ENCODE measurements at regions not wholly inside any gene's neighbourhood (a gene's known extent, or its start where the extent isn't known, plus 50 kb on each side); places are given as distances from the start of the nearest gene placed in this dataset.

DNA sequence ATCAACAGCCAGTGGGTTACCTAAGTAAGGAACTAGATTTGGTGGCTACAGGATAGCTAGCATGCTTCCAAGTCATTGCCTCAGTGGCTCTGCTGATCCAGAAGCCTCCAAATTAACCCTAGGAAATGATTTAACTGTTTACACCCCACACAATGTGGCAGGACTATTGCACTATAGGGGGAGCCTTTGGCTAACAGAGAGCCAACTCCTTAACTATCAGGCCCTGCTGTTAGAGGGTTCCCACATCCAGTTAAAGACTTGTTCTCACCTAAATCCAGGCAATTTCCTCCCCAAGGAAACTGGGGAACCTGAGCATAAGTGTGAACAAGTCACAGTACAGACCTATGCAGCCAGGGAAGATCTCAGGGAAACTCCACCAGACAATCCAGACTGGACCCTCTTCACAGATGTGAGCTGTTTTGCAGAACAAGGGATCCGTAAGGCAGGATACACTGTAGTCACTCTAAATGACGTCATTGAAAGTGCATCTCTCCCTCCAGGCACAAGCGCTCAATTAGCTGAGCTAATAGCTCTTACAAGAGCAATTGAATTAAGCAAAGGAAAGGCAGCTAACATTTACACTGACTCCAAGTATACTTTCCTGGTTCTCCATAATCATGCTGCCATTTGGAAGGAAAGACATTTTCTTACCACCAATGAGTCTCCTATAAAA lies 185.3 kb upstream of the SPOCK3 start:
- Histone ChIP-seq H3K9me3 (ENCODE audit: low read depth, low read length) (no peaks in the 10 kb centered on the region), H3K36me3 (ENCODE audit: insufficient read depth, low read length) (no peaks in the 10 kb centered on the region), H3K27ac (ENCODE audit: low read depth, low read length) (no peak overlapping the region), H3K4me2 (ENCODE audit: insufficient read depth, low read length) (no peak overlapping the region), H3K79me2 (ENCODE audit: insufficient read depth, low read length) (no peaks in the 10 kb centered on the region), H2AFZ (ENCODE audit: low read length) (no peak overlapping the region), H4K20me1 (ENCODE audit: insufficient read depth, low read length) (no peaks in the 10 kb centered on the region), H3K27me3 (ENCODE audit: insufficient read depth, low read length) (no peaks in the 10 kb centered on the region), H3K4me1 (ENCODE audit: insufficient read depth, low read length) (no peaks in the 10 kb centered on the region), H3K4me3 (ENCODE audit: insufficient read depth, low read length) (no peak overlapping the region)
- TF ChIP-seq, protein P1, sequence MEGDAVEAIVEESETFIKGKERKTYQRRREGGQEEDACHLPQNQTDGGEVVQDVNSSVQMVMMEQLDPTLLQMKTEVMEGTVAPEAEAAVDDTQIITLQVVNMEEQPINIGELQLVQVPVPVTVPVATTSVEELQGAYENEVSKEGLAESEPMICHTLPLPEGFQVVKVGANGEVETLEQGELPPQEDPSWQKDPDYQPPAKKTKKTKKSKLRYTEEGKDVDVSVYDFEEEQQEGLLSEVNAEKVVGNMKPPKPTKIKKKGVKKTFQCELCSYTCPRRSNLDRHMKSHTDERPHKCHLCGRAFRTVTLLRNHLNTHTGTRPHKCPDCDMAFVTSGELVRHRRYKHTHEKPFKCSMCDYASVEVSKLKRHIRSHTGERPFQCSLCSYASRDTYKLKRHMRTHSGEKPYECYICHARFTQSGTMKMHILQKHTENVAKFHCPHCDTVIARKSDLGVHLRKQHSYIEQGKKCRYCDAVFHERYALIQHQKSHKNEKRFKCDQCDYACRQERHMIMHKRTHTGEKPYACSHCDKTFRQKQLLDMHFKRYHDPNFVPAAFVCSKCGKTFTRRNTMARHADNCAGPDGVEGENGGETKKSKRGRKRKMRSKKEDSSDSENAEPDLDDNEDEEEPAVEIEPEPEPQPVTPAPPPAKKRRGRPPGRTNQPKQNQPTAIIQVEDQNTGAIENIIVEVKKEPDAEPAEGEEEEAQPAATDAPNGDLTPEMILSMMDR (IDR thresholded peaks at IDR 0.05; ENCODE audit: extremely low read depth, low read depth, low read length), result no peak
- DNase-seq (ENCODE audit: insufficient read length, low spot score, missing footprints), result no peak

DNA sequence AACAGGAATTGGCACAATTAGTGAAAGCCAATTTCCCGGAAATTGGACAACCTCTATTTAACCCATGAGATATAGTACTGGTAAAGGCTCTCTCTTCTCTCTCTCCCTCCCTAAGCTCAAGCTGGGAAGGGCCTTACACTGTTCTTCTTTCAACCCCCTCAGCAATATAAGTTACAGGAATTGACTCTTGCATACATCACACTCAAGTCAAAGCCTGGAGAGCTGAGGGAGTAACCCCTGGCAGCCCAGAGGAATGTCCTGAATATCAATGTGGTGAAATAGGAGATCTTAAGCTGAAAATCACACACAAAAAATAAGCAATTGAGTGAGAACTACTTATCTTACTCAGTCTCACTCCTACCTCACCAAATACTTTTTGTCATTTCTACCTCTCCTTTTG lies 186.9 kb upstream of the SPOCK3 start:
- Histone ChIP-seq H3K79me2 (ENCODE audit: insufficient read depth, low read length) (no peaks in the 10 kb centered on the region), H3K4me3 (ENCODE audit: insufficient read depth, low read length) (no peak overlapping the region), H3K36me3 (ENCODE audit: insufficient read depth, low read length) (no peaks in the 10 kb centered on the region), H2AFZ (ENCODE audit: low read length) (no peak overlapping the region), H3K9me3 (ENCODE audit: low read depth, low read length) (peaks cover 4% of the 10 kb centered on the region), H4K20me1 (ENCODE audit: insufficient read depth, low read length) (no peaks in the 10 kb centered on the region), H3K4me1 (ENCODE audit: insufficient read depth, low read length) (no peaks in the 10 kb centered on the region), H3K4me2 (ENCODE audit: insufficient read depth, low read length) (no peak overlapping the region), H3K27ac (ENCODE audit: low read depth, low read length) (no peak overlapping the region), H3K27me3 (ENCODE audit: insufficient read depth, low read length) (no peaks in the 10 kb centered on the region)
- no peak for DNase-seq (ENCODE audit: insufficient read length, low spot score, missing footprints)
- TF ChIP-seq, protein P1 (IDR thresholded peaks at IDR 0.05; ENCODE audit: extremely low read depth, low read depth, low read length), result no peak

DNA sequence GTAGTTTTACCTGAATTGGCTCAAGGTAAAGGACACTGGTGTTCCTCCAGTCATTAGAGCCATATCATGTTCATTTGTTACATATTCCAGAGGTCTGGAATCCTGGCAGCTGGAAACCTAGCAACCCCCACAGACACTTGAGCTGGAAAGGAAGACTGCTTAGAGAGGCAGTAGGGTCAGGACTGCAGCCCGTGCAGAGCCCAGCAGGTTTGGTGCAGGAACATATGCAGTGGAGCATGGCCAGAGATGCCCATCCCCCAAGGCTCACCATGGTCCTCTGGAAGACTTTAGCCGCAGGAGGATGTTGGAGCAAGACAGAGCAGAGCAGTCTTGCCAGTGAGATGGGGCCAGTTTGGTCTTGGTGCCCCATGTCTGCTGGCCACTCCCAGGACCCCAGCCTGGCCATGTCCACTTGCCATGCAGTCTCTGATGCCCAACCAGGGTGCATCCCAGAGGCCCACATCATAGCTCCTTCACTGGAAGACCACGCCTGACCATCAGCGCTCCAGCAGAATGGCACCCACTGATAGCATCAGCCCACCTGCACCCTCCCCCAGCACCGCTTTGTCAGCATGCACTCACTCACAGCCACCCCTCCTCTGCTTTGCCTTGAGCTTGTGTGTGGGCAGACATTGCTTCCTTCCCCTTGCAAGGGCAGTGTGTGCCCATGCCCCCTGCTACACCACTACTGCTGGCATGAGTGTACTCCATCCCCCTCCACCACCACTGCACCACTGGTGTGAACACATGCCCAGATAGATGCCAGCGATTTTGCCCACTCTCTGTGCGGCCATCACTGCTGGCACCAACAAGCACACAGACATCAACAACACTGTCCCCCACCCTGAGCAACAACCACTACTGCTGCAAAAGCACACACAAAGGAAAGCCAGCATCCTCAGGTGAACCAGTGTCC lies 190.3 kb upstream of the SPOCK3 start:
- no peaks in the 10 kb centered on the region for H3K27me3 ChIP-seq (ENCODE audit: insufficient read depth, low read length)
- H3K9me3 ChIP-seq (ENCODE audit: low read depth, low read length), result peaks cover 4% of the 10 kb centered on the region
- H3K36me3 ChIP-seq (ENCODE audit: insufficient read depth, low read length), result no peaks in the 10 kb centered on the region

More for the DNA sequence above, 190.3 kb upstream of the SPOCK3 start:
- no peak overlapping the region for H3K4me2 ChIP-seq (ENCODE audit: insufficient read depth, low read length)
- no peaks in the 10 kb centered on the region for H4K20me1 ChIP-seq (ENCODE audit: insufficient read depth, low read length)
- H3K4me3 ChIP-seq (ENCODE audit: insufficient read depth, low read length), result no peak overlapping the region
- no peaks in the 10 kb centered on the region for H3K79me2 ChIP-seq (ENCODE audit: insufficient read depth, low read length)
- H3K4me1 ChIP-seq (ENCODE audit: insufficient read depth, low read length), result no peaks in the 10 kb centered on the region
- TF ChIP-seq, protein P1 (IDR thresholded peaks at IDR 0.05; ENCODE audit: extremely low read depth, low read depth, low read length), result no peak
- no peak for DNase-seq (ENCODE audit: insufficient read length, low spot score, missing footprints)
- no peak overlapping the region for H3K27ac ChIP-seq (ENCODE audit: low read depth, low read length)
- H2AFZ ChIP-seq (ENCODE audit: low read length), result no peak overlapping the region
